VCaP (cell line): ENCODE measurements at regions not wholly inside any gene's neighbourhood (a gene's known extent, or its start where the extent isn't known, plus 50 kb on each side); places are given as distances from the start of the nearest gene placed in this dataset.

ENCODE experiments used
- H3K27ac ChIP-seq: fragments of 450-650 bp; 2 replicates; pipeline ENCODE4 v1.5.1; 2017
- CTCF ChIP-seq: fragments of 450-650 bp; conservative IDR thresholded peaks from 2 replicates; pipeline ENCODE4 v1.5.1; 2017; ENCODE audit warnings: mild to moderate bottlenecking, moderate library complexity

- H3K27ac ChIP-seq, result no peak overlapping the region
- no peak for TF ChIP-seq CTCF
These were observed 1168.4 kb downstream of the SLITRK1 start for GRCh38 chr13:82713687-82714405.

GRCh38 chr13:82702513-82702912 is 1179.8 kb downstream of the SLITRK1 start:
- H3K27ac ChIP-seq, result no peak overlapping the region
- TF ChIP-seq CTCF, result no peak

GRCh38 chr13:82701020-82701419 is 1181.3 kb downstream of the SLITRK1 start:
- no peak overlapping the region for H3K27ac ChIP-seq
- TF ChIP-seq CTCF, result no peak; the same call in 1 of the 2 replicates

- no peak for TF ChIP-seq CTCF
- H3K27ac ChIP-seq, result no peak overlapping the region
These were observed 1183.3 kb downstream of the SLITRK1 start for GRCh38 chr13:82698941-82699340.

- TF ChIP-seq CTCF, result no peak
These were observed 1183.9 kb downstream of the SLITRK1 start for GRCh38 chr13:82698383-82698782.

GRCh38 chr13:82693607-82694006 is 1188.7 kb downstream of the SLITRK1 start:
- TF ChIP-seq CTCF, result no peak
- no peak overlapping the region for H3K27ac ChIP-seq

More at GRCh38 chr13:82698383-82698782, 1183.9 kb downstream of the SLITRK1 start:
- no peak overlapping the region for H3K27ac ChIP-seq

GRCh38 chr13:82688400-82688994 is 1193.8 kb downstream of the SLITRK1 start:
- no peak for TF ChIP-seq CTCF
- H3K27ac ChIP-seq, result no peak overlapping the region
